ENCODE measurements at regions not wholly inside any gene's neighbourhood (a gene's known extent, or its start where the extent isn't known, plus 50 kb on each side); places are given as distances from the start of the nearest gene placed in this dataset.

DNA sequence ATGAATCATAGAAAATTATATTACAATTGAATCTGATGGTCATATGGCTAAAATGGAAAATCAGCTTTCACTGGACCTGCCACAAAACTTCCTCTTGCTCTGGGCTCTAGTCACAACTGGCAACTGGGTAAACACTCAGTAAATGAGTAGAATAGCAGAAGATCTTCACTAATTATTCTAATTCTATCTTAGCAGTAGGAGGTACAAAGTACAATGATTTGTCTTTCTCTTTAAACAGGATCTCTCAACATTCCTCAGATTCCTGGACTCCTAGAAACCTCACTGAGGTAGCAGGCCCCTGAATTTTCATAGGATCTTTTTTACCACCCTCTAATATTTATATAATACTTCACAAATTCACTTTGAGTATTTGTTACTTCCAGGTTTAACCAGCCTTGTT is 239.9 kb upstream of the SMARCA2 start:
- H4K20me1 ChIP-seq (ENCODE audit: insufficient read depth) = no peaks in the 10 kb centered on the region
- no peaks in the 10 kb centered on the region for H3K9me2 ChIP-seq (ENCODE audit: insufficient read depth, low read length)
- no peaks in the 10 kb centered on the region for H3K27me3 ChIP-seq (ENCODE audit: insufficient read depth, low read depth, low read length)
- H3K9me3 ChIP-seq (ENCODE audit: low read length) = no peaks in the 10 kb centered on the region
- no peaks in the 10 kb centered on the region for H3K36me3 ChIP-seq (ENCODE audit: insufficient read depth, low read length)
- no peak overlapping the region for H3K4me2 ChIP-seq (ENCODE audit: low read length)
- H2AFZ ChIP-seq (ENCODE audit: low read depth, low read length) = no peak overlapping the region
- H3K9ac ChIP-seq (ENCODE audit: low read length) = no peak overlapping the region
- no peak overlapping the region for H3K4me3 ChIP-seq (ENCODE audit: low read length)
- TF ChIP-seq RAD21 (conservative IDR thresholded peaks at IDR 0.05) (no peak), SMC3 (conservative IDR thresholded peaks at IDR 0.05; ENCODE audit: poor library complexity) (no peak), MXI1 (conservative IDR thresholded peaks at IDR 0.05; ENCODE audit: poor library complexity, severe bottlenecking) (no peak), POLR2AphosphoS5 (IDR thresholded peaks at IDR 0.05) (no peak), EZH2 (IDR thresholded peaks at IDR 0.05; ENCODE audit: borderline replicate concordance, insufficient read depth, low read length, poor library complexity, severe bottlenecking) (no peak), TAF1 (IDR thresholded peaks at IDR 0.05; ENCODE audit: low read depth) (no peak), EP300 (conservative IDR thresholded peaks at IDR 0.05; ENCODE audit: poor library complexity, severe bottlenecking) (no peak)
- TF ChIP-seq, protein P1, sequence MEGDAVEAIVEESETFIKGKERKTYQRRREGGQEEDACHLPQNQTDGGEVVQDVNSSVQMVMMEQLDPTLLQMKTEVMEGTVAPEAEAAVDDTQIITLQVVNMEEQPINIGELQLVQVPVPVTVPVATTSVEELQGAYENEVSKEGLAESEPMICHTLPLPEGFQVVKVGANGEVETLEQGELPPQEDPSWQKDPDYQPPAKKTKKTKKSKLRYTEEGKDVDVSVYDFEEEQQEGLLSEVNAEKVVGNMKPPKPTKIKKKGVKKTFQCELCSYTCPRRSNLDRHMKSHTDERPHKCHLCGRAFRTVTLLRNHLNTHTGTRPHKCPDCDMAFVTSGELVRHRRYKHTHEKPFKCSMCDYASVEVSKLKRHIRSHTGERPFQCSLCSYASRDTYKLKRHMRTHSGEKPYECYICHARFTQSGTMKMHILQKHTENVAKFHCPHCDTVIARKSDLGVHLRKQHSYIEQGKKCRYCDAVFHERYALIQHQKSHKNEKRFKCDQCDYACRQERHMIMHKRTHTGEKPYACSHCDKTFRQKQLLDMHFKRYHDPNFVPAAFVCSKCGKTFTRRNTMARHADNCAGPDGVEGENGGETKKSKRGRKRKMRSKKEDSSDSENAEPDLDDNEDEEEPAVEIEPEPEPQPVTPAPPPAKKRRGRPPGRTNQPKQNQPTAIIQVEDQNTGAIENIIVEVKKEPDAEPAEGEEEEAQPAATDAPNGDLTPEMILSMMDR (IDR thresholded peaks at IDR 0.05; ENCODE audit: poor library complexity, severe bottlenecking) = no peak
- TF ChIP-seq, protein P2, sequence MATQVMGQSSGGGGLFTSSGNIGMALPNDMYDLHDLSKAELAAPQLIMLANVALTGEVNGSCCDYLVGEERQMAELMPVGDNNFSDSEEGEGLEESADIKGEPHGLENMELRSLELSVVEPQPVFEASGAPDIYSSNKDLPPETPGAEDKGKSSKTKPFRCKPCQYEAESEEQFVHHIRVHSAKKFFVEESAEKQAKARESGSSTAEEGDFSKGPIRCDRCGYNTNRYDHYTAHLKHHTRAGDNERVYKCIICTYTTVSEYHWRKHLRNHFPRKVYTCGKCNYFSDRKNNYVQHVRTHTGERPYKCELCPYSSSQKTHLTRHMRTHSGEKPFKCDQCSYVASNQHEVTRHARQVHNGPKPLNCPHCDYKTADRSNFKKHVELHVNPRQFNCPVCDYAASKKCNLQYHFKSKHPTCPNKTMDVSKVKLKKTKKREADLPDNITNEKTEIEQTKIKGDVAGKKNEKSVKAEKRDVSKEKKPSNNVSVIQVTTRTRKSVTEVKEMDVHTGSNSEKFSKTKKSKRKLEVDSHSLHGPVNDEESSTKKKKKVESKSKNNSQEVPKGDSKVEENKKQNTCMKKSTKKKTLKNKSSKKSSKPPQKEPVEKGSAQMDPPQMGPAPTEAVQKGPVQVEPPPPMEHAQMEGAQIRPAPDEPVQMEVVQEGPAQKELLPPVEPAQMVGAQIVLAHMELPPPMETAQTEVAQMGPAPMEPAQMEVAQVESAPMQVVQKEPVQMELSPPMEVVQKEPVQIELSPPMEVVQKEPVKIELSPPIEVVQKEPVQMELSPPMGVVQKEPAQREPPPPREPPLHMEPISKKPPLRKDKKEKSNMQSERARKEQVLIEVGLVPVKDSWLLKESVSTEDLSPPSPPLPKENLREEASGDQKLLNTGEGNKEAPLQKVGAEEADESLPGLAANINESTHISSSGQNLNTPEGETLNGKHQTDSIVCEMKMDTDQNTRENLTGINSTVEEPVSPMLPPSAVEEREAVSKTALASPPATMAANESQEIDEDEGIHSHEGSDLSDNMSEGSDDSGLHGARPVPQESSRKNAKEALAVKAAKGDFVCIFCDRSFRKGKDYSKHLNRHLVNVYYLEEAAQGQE (IDR thresholded peaks at IDR 0.05; ENCODE audit: borderline replicate concordance) = no peak
- H3K27ac ChIP-seq (ENCODE audit: low read length) = no peak overlapping the region
- no peaks in the 10 kb centered on the region for H3K79me2 ChIP-seq (replicated peaks; ENCODE audit: insufficient read depth, low read length)
- H3F3A ChIP-seq (ENCODE audit: insufficient read depth, low read length, poor library complexity, severe bottlenecking) = no peaks in the 10 kb centered on the region

DNA sequence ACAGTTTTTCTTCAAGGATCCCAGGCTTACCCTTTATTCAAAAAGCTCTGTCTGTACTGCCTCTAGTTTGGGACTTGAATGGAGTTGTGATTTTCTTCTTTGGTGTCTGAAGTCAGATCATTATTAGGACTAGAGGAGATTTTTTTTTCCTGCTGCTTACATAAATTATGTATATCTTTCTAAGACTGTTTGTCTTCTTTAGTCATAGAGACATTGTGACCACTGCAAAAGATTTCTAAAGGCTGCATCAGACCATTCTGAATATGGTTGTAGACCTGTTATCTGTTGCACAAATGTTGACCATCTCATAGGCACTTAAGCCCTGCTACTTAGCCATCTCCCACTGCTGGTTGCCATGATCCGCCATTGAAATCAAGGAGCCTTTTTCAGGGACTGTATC is 238.5 kb upstream of the SMARCA2 start:
- no peaks in the 10 kb centered on the region for H3F3A ChIP-seq (ENCODE audit: insufficient read depth, low read length, poor library complexity, severe bottlenecking)
- no peaks in the 10 kb centered on the region for H3K36me3 ChIP-seq (ENCODE audit: insufficient read depth, low read length)
- H3K4me3 ChIP-seq (ENCODE audit: low read length) = no peak overlapping the region
- no peaks in the 10 kb centered on the region for H3K9me3 ChIP-seq (ENCODE audit: low read length)
- H3K9ac ChIP-seq (ENCODE audit: low read length) = no peak overlapping the region
- H3K79me2 ChIP-seq (replicated peaks; ENCODE audit: insufficient read depth, low read length) = no peaks in the 10 kb centered on the region
- H3K4me2 ChIP-seq (ENCODE audit: low read length) = no peak overlapping the region
- no peaks in the 10 kb centered on the region for H4K20me1 ChIP-seq (ENCODE audit: insufficient read depth)
- TF ChIP-seq EZH2 (IDR thresholded peaks at IDR 0.05; ENCODE audit: borderline replicate concordance, insufficient read depth, low read length, poor library complexity, severe bottlenecking) (no peak), MXI1 (conservative IDR thresholded peaks at IDR 0.05; ENCODE audit: poor library complexity, severe bottlenecking) (no peak), SMC3 (conservative IDR thresholded peaks at IDR 0.05; ENCODE audit: poor library complexity) (no peak), RAD21 (conservative IDR thresholded peaks at IDR 0.05) (no peak), TAF1 (IDR thresholded peaks at IDR 0.05; ENCODE audit: low read depth) (no peak), EP300 (conservative IDR thresholded peaks at IDR 0.05; ENCODE audit: poor library complexity, severe bottlenecking) (no peak), POLR2AphosphoS5 (IDR thresholded peaks at IDR 0.05) (no peak)
- TF ChIP-seq, protein P2 (IDR thresholded peaks at IDR 0.05; ENCODE audit: borderline replicate concordance) = no peak
- TF ChIP-seq, protein P1 (IDR thresholded peaks at IDR 0.05; ENCODE audit: poor library complexity, severe bottlenecking) = no peak
- no peaks in the 10 kb centered on the region for H3K9me2 ChIP-seq (ENCODE audit: insufficient read depth, low read length)
- no peaks in the 10 kb centered on the region for H3K27me3 ChIP-seq (ENCODE audit: insufficient read depth, low read depth, low read length)
- H2AFZ ChIP-seq (ENCODE audit: low read depth, low read length) = no peak overlapping the region
- H3K27ac ChIP-seq (ENCODE audit: low read length) = no peak overlapping the region

Measured in neural cell (in vitro differentiated cells).